Heart left ventricle (tissue), 13 donors: ENCODE measurements at regions not wholly inside any gene's neighbourhood (a gene's known extent, or its start where the extent isn't known, plus 50 kb on each side); places are given as distances from the start of the nearest gene placed in this dataset.

ENCODE experiments used
- POLR2A ChIP-seq, 2 donors: fragments of 450-650 bp; IDR thresholded peaks; one replicate each; pipeline ENCODE4 v1.6.1; 2017; ENCODE audit warnings: antibody characterized with exemption in 2 of 2, mild to moderate bottlenecking in 2 of 2, moderate library complexity in 2 of 2
- TF ChIP-seq, protein P1 (sequence below), 12 donors: fragments of 200-600 bp; sonication (generic) in 4 of 12; IDR thresholded peaks; one replicate each; pipeline versions ENCODE4 v1.5.0 to v1.8.0; 2018 to 2022; ENCODE audit warnings: antibody characterized with exemption in 12 of 12, mild to moderate bottlenecking in 5 of 12
- donor health status: ischemic (EF 13 %, LVEDD 7.1; RV severe dilation, severe dysfunction).
- donor health status: DM: no; HTN: yes; CAD: no.
- donor health status: DM: no; HTN: no; CAD: no.
- donor health status: ischemic (EF 25% LVEDD 6.9; RV normal size, moderate dysfunction).
- donor health status: ischemic (EF 25% LVEDD 5.7; RV mildly dilated, moderate dysfunction).
- donor health status: ischemic (EF 35%, LVEDD 5.7; RV mildly dilated, moderate dysfunction).
- donor health status: nonischemic (EF 11% LVEDD 7.7; RV severe dilation, severe dysfunction).
- donor health status: DM: yes; HTN: yes; CAD: no.
- donor health status: PGD.
- donor health status: ischemic (EF 29% LVEDD 5.4; RV normal size, mild dysfunction).
- donor health status: nonischemic (EF 23%, LVEDD 6.1; RV moderate dilation, normal function).

- TF ChIP-seq, protein P1, sequence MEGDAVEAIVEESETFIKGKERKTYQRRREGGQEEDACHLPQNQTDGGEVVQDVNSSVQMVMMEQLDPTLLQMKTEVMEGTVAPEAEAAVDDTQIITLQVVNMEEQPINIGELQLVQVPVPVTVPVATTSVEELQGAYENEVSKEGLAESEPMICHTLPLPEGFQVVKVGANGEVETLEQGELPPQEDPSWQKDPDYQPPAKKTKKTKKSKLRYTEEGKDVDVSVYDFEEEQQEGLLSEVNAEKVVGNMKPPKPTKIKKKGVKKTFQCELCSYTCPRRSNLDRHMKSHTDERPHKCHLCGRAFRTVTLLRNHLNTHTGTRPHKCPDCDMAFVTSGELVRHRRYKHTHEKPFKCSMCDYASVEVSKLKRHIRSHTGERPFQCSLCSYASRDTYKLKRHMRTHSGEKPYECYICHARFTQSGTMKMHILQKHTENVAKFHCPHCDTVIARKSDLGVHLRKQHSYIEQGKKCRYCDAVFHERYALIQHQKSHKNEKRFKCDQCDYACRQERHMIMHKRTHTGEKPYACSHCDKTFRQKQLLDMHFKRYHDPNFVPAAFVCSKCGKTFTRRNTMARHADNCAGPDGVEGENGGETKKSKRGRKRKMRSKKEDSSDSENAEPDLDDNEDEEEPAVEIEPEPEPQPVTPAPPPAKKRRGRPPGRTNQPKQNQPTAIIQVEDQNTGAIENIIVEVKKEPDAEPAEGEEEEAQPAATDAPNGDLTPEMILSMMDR (IDR thresholded peaks at IDR 0.05) = no peak
- no peak for TF ChIP-seq POLR2A (IDR thresholded peaks at IDR 0.05)
These were observed 147.9 kb upstream of the STMND1 start for GRCh38 chr6:16953905-16954304.
